B cell (primary cell): ENCODE measurements at regions not wholly inside any gene's neighbourhood (a gene's known extent, or its start where the extent isn't known, plus 50 kb on each side); places are given as distances from the start of the nearest gene placed in this dataset.

Source experiments
- ATAC-seq: fragments of 200-7000 bp; cut with Tn5 transposase; one replicate; pipeline ENCODE4 v1.10.0; 2021; ENCODE audit warnings: low read depth, mild to moderate bottlenecking, moderate number of reproducible peaks, moderate library complexity
- CTCF ChIA-PET: fragments of 350-600 bp; sonication (Branson Sonifier 250); formaldehyde crosslinking; loops from one replicate; lab custom pipeline; 2021; ENCODE audit warnings: antibody characterized with exemption, inconsistent platforms; lab: Charles Lee
- POLR2A ChIA-PET: fragments of 350-600 bp; sonication (Branson Sonifier 250); formaldehyde crosslinking; loops from one replicate; lab custom pipeline; 2021; ENCODE audit warnings: antibody characterized with exemption; lab: Charles Lee
- DNase-seq: peaks from one replicate; pipeline ENCODE4 v3.0.0; 2013
- H2AFZ ChIP-seq: 2 replicates; pipeline ENCODE4 v1.6.1; 2012; ENCODE audit warnings: mild to moderate bottlenecking, low read depth, low read length; ENCODE audit not compliant: insufficient read depth, poor library complexity, severe bottlenecking
- H3K27ac ChIP-seq, 2 donors: 1 replicate in 1 of 2; 2 replicates in 1 of 2; pipeline ENCODE4 v1.5.1; 2012 to 2013; ENCODE audit warnings: low read length in 2 of 2, mild to moderate bottlenecking in 2 of 2, moderate library complexity in 1 of 2
- H3K27me3 ChIP-seq, 4 experiments: fragments of 200-600 bp in 1 of 4; sonication (generic) in 1 of 4; replicated peaks in 1 of 4; 1 replicate in 2 of 4; 2 replicates in 2 of 4; pipeline versions ENCODE4 v1.6.1 to v1.7.0; 2013 to 2016; ENCODE audit warnings: low read length in 3 of 4, mild to moderate bottlenecking in 2 of 4, mixed read lengths in 1 of 4, moderate library complexity in 1 of 4; ENCODE audit not compliant: insufficient read depth in 4 of 4, control insufficient read depth in 3 of 4; ENCODE audit errors: control extremely low read depth in 1 of 4
- H3K36me3 ChIP-seq, 2 experiments: replicated peaks in 1 of 2; 1 replicate in 1 of 2; 2 replicates in 1 of 2; pipeline versions ENCODE4 v1.6.1 to v1.7.1; 2013; ENCODE audit warnings: low read length in 1 of 2; ENCODE audit not compliant: insufficient read depth in 2 of 2, control insufficient read depth in 1 of 2; ENCODE audit errors: control extremely low read depth in 1 of 2, extremely low read depth in 1 of 2
- H3K4me1 ChIP-seq, 2 donors: fragments of 200-600 bp in 1 of 2; sonication (generic) in 1 of 2; 1 replicate in 1 of 2; 2 replicates in 1 of 2; pipeline versions ENCODE4 v1.5.1 to v1.6.1; 2013 to 2017; ENCODE audit warnings: low read length in 2 of 2; ENCODE audit not compliant: control insufficient read depth in 2 of 2, insufficient read depth in 2 of 2
- H3K4me2 ChIP-seq: replicated peaks from 2 replicates; pipeline ENCODE3; 2012; ENCODE audit warnings: mild to moderate bottlenecking, low read depth, low read length; ENCODE audit not compliant: poor library complexity, severe bottlenecking
- H3K4me3 ChIP-seq, 5 experiments: fragments of 200-600 bp in 1 of 5; sonication (generic) in 1 of 5; 1 replicate in 3 of 5; 2 replicates in 2 of 5; pipeline versions ENCODE4 v1.5.1 to v1.7.0; 2011 to 2016; ENCODE audit warnings: low read length in 4 of 5, mild to moderate bottlenecking in 4 of 5, low read depth in 2 of 5, control low read depth in 1 of 5, moderate library complexity in 1 of 5; ENCODE audit not compliant: insufficient read depth in 1 of 5; ENCODE audit errors: control extremely low read depth in 1 of 5, extremely low read depth in 1 of 5
- H3K79me2 ChIP-seq: fragments of 200-600 bp; sonication (generic); one replicate; pipeline ENCODE4 v1.6.0; 2016; ENCODE audit warnings: low read length; ENCODE audit not compliant: control insufficient read depth, insufficient read depth
- H3K9ac ChIP-seq: fragments of 200-600 bp; sonication (generic); 2 replicates; pipeline ENCODE4 v1.6.1; 2017; ENCODE audit warnings: mild to moderate bottlenecking, low read length, moderate library complexity
- H3K9me3 ChIP-seq, 3 donors: one replicate each; pipeline versions ENCODE4 v1.6.1 to v1.7.1; 2013; ENCODE audit warnings: low read length in 2 of 3; ENCODE audit not compliant: control insufficient read depth in 2 of 3, insufficient read depth in 1 of 3; ENCODE audit errors: control extremely low read depth in 1 of 3
- H4K20me1 ChIP-seq: 2 replicates; pipeline ENCODE4 v1.6.0; 2012; ENCODE audit warnings: mild to moderate bottlenecking, low read length; ENCODE audit not compliant: insufficient read depth, control insufficient read depth, poor library complexity, severe bottlenecking
- H3K27ac Mint-ChIP-seq: one replicate; pipeline ENCODE4 v1.8.0; 2021; ENCODE audit warnings: mixed read lengths
- H3K27me3 Mint-ChIP-seq: one replicate; pipeline ENCODE4 v1.8.0; 2021; ENCODE audit warnings: mixed read lengths
- H3K4me1 Mint-ChIP-seq: one replicate; pipeline ENCODE4 v1.8.0; 2021; ENCODE audit warnings: mixed read lengths
- H3K4me3 Mint-ChIP-seq: one replicate; pipeline ENCODE4 v1.8.0; 2021; ENCODE audit warnings: mixed read lengths
- H3K9me3 Mint-ChIP-seq: one replicate; pipeline ENCODE4 v1.8.0; 2022; ENCODE audit warnings: mixed read lengths; ENCODE audit not compliant: insufficient read depth
- EZH2 ChIP-seq: IDR thresholded peaks from 2 replicates; pipeline ENCODE4 v1.6.1; 2012; ENCODE audit warnings: borderline replicate concordance, low read depth, mild to moderate bottlenecking, moderate library complexity, low read length; ENCODE audit not compliant: insufficient read depth, poor library complexity, severe bottlenecking
- WGBS: methylation state at CpG from one replicate; pipeline ENCODE4 v1.1.5; 2013; ENCODE audit warnings: missing lambda C conversion rate; ENCODE audit not compliant: insufficient coverage; 5-methylcytosine and 5-hydroxymethylcytosine counted together
- intact Hi-C: fragments of 100-400 bp; cut with micrococcal nuclease; formaldehyde crosslinking; loops from one replicate; pipeline ENCODE4 v1.10.0; 2022
- TF ChIP-seq, protein P1 (sequence below): fragments of 200-600 bp; IDR thresholded peaks from one replicate; pipeline ENCODE4 v1.8.0; 2022; ENCODE audit warnings: antibody characterized with exemption, mild to moderate bottlenecking

DNA sequence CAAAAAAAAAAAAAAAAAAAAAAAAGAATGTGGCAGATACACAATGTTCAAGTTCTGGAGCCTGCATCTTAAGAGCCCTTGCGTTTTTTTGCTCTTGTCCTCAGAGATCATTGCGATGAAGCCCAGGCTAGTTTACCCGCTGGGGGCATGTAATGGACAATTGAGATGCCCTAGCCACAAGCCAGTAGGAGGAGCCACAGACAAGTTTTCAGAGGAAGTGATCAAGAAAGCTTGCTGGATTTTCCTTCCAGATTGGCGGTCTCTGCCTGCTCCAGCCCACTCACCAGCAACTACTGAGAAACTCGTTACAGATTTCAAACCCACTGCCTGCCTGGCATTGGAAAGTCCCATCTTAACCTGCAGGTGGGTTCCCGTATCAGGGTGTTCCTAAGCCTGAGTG is 192.1 kb upstream of the EOMES start:
- no peaks in the 10 kb centered on the region for H3K27me3 Mint-ChIP-seq
- no peak for ATAC-seq
- POLR2A ChIA-PET, result no interaction called here
- no peak overlapping the region for H3K27ac Mint-ChIP-seq
- no peaks in the 10 kb centered on the region for H3K36me3 ChIP-seq
- no peak overlapping the region for H3K4me3 ChIP-seq
- H3K4me1 Mint-ChIP-seq, result no peaks in the 10 kb centered on the region
- H3K4me1 ChIP-seq, result no peaks in the 10 kb centered on the region
- H3K27me3 ChIP-seq, result peaks cover 0 to 3% (median 0%) of the 10 kb centered on the region in 4 experiments
- H3K9ac ChIP-seq, result no peak overlapping the region
- no peak overlapping the region for H3K27ac ChIP-seq
- intact Hi-C loops, result no loop called here
- no peaks in the 10 kb centered on the region for H3K9me3 Mint-ChIP-seq
- 82% methylated on average over 5 of the region's 6 CpGs for WGBS
- no peak for TF ChIP-seq EZH2
- TF ChIP-seq, protein P1, sequence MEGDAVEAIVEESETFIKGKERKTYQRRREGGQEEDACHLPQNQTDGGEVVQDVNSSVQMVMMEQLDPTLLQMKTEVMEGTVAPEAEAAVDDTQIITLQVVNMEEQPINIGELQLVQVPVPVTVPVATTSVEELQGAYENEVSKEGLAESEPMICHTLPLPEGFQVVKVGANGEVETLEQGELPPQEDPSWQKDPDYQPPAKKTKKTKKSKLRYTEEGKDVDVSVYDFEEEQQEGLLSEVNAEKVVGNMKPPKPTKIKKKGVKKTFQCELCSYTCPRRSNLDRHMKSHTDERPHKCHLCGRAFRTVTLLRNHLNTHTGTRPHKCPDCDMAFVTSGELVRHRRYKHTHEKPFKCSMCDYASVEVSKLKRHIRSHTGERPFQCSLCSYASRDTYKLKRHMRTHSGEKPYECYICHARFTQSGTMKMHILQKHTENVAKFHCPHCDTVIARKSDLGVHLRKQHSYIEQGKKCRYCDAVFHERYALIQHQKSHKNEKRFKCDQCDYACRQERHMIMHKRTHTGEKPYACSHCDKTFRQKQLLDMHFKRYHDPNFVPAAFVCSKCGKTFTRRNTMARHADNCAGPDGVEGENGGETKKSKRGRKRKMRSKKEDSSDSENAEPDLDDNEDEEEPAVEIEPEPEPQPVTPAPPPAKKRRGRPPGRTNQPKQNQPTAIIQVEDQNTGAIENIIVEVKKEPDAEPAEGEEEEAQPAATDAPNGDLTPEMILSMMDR, result no peak
- H3K4me3 Mint-ChIP-seq, result no peak overlapping the region
- no peaks in the 10 kb centered on the region for H3K79me2 ChIP-seq
- no peak for DNase-seq
- H3K9me3 ChIP-seq, result no peaks in the 10 kb centered on the region
- no peak overlapping the region for H2AFZ ChIP-seq
- H4K20me1 ChIP-seq, result no peaks in the 10 kb centered on the region
- CTCF ChIA-PET, result no interaction called here
- no peak overlapping the region for H3K4me2 ChIP-seq

DNA sequence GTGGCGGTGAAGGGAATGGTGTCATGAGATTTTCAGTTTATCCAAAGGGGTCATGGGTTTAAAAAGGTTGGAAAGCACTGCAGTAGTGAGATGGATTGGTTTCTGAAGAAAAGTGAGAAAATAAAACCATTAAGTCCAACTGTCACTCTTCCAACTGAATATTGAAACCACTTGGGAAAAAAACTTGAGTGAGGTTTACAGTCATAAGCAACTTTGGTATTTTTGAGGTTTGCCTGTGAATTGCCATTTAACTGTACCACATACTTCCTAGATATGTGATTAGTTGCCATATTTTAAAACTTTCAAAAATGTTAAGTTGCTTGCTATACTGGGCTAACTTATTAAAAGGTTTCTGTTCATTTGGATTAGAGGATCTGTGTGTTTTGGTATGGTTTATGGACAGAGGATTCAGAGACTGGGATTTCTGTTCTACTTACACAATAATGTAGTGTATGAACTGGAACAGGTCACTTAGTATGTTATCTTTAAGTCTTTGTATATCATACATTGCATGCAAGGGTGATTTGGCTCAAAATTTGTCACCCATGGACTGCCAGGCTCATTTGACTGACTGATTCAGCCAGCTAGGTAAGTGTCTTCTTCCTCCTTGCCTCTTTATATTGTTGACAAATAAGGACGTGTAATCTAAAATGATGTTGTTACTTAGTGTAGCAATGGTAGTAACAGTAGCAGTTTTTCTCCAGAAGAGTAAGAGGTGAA is 201.4 kb upstream of the EOMES start:
- Histone ChIP-seq H3K36me3 (no peaks in the 10 kb centered on the region), H3K79me2 (no peaks in the 10 kb centered on the region), H3K4me3 (no peak overlapping the region), H3K27ac (no peak overlapping the region), H2AFZ (no peak overlapping the region), H3K9me3 (no peaks in the 10 kb centered on the region), H3K9ac (no peak overlapping the region), H4K20me1 (no peaks in the 10 kb centered on the region), H3K4me1 (no peaks in the 10 kb centered on the region), H3K4me2 (no peak overlapping the region), H3K27me3 (no peaks in the 10 kb centered on the region)
- Mint-ChIP-seq H3K9me3 (no peaks in the 10 kb centered on the region), H3K27ac (no peak overlapping the region), H3K27me3 (no peaks in the 10 kb centered on the region), H3K4me1 (no peaks in the 10 kb centered on the region), H3K4me3 (no peak overlapping the region)
- no CpG with 5 or more reads among the region's 2 CpGs for WGBS
- DNase-seq (no peak), ATAC-seq (no peak)
- TF ChIP-seq, protein P1, result no peak
- TF ChIP-seq EZH2, result no peak
- intact Hi-C loops, result no loop called here
- ChIA-PET CTCF (no interaction called here), POLR2A (no interaction called here)
